GM23338 (cell line): ENCODE measurements at regions not wholly inside any gene's neighbourhood (a gene's known extent, or its start where the extent isn't known, plus 50 kb on each side); places are given as distances from the start of the nearest gene placed in this dataset.

Experiments used
- EZH2 ChIP-seq: fragments of 200-600 bp; sonication (generic); IDR thresholded peaks from one replicate; pipeline ENCODE4 v1.8.0; 2017; ENCODE audit warnings: antibody characterized with exemption, mild to moderate bottlenecking, low read depth; ENCODE audit not compliant: unreplicated experiment
- EZH2phosphoT487 ChIP-seq: fragments of 200-600 bp; sonication (generic); IDR thresholded peaks from one replicate; pipeline ENCODE4 v1.8.1; 2018; ENCODE audit warnings: antibody characterized with exemption; ENCODE audit not compliant: unreplicated experiment
- NANOG ChIP-seq: IDR thresholded peaks from 2 replicates; pipeline ENCODE4 v1.6.1; 2016; ENCODE audit warnings: antibody characterized with exemption, borderline replicate concordance
- REST ChIP-seq: IDR thresholded peaks from one replicate; pipeline ENCODE4 v1.6.1; 2018; ENCODE audit warnings: antibody characterized with exemption; ENCODE audit not compliant: unreplicated experiment
- TF ChIP-seq, protein P1 (sequence below): fragments of 250-450 bp; sonication (Bioruptor Pico); IDR thresholded peaks from 2 replicates; pipeline ENCODE4 v1.5.0; 2020; ENCODE audit warnings: mild to moderate bottlenecking, moderate library complexity
- TF ChIP-seq, protein P2 (sequence below): IDR thresholded peaks from 2 replicates; pipeline ENCODE4 v1.6.1; 2016; ENCODE audit warnings: antibody characterized with exemption

DNA sequence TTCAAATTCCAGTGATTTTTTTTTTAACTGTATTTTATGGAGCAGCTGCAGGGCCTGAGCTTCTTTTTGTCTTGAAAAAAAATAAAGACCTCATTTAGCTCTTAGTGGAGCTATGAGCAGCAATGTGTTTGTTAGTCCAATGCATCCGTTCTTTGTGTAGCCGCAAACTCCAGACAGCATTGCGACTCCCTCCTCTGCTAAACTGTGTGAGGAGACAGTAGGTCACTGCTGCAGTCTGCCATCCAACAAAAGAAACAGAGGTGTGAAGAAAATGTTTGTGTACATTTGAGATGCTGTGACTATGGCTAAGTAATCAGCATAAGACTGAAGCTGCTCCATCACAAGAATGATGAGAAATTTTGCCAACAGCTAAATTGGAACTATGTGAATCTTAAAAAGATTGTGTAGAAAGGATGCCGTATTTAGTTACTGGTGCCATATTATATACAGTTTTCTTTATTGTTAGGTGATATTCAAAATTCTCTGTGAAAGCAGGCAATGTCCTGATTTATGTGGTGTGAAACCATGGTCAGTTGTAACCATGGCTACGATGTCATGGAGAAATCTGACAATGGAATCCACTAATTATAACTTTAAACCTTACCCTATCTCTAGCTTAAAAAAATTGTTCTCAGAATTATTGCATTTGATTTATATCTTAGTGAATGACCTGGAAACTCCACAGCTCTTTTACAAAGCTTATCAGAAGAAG, 428.8 kb upstream of the EPHA7 start (continued):
- TF ChIP-seq REST: no peak
- TF ChIP-seq NANOG: no peak
- TF ChIP-seq, protein P1, sequence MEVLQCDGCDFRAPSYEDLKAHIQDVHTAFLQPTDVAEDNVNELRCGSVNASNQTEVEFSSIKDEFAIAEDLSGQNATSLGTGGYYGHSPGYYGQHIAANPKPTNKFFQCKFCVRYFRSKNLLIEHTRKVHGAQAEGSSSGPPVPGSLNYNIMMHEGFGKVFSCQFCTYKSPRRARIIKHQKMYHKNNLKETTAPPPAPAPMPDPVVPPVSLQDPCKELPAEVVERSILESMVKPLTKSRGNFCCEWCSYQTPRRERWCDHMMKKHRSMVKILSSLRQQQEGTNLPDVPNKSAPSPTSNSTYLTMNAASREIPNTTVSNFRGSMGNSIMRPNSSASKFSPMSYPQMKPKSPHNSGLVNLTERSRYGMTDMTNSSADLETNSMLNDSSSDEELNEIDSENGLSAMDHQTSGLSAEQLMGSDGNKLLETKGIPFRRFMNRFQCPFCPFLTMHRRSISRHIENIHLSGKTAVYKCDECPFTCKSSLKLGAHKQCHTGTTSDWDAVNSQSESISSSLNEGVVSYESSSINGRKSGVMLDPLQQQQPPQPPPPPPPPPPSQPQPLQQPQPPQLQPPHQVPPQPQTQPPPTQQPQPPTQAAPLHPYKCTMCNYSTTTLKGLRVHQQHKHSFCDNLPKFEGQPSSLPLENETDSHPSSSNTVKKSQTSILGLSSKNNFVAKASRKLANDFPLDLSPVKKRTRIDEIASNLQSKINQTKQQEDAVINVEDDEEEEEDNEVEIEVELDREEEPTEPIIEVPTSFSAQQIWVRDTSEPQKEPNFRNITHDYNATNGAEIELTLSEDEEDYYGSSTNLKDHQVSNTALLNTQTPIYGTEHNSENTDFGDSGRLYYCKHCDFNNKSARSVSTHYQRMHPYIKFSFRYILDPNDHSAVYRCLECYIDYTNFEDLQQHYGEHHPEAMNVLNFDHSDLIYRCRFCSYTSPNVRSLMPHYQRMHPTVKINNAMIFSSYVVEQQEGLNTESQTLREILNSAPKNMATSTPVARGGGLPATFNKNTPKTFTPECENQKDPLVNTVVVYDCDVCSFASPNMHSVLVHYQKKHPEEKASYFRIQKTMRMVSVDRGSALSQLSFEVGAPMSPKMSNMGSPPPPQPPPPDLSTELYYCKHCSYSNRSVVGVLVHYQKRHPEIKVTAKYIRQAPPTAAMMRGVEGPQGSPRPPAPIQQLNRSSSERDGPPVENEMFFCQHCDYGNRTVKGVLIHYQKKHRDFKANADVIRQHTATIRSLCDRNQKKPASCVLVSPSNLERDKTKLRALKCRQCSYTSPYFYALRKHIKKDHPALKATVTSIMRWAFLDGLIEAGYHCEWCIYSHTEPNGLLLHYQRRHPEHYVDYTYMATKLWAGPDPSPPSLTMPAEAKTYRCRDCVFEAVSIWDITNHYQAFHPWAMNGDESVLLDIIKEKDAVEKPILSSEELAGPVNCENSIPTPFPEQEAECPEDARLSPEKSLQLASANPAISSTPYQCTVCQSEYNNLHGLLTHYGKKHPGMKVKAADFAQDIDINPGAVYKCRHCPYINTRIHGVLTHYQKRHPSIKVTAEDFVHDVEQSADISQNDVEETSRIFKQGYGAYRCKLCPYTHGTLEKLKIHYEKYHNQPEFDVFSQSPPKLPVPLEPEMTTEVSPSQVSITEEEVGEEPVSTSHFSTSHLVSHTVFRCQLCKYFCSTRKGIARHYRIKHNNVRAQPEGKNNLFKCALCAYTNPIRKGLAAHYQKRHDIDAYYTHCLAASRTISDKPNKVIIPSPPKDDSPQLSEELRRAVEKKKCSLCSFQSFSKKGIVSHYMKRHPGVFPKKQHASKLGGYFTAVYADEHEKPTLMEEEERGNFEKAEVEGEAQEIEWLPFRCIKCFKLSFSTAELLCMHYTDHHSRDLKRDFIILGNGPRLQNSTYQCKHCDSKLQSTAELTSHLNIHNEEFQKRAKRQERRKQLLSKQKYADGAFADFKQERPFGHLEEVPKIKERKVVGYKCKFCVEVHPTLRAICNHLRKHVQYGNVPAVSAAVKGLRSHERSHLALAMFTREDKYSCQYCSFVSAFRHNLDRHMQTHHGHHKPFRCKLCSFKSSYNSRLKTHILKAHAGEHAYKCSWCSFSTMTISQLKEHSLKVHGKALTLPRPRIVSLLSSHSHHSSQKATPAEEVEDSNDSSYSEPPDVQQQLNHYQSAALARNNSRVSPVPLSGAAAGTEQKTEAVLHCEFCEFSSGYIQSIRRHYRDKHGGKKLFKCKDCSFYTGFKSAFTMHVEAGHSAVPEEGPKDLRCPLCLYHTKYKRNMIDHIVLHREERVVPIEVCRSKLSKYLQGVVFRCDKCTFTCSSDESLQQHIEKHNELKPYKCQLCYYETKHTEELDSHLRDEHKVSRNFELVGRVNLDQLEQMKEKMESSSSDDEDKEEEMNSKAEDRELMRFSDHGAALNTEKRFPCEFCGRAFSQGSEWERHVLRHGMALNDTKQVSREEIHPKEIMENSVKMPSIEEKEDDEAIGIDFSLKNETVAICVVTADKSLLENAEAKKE (CRISPR knock-in tag): no peak
- TF ChIP-seq, protein P2, sequence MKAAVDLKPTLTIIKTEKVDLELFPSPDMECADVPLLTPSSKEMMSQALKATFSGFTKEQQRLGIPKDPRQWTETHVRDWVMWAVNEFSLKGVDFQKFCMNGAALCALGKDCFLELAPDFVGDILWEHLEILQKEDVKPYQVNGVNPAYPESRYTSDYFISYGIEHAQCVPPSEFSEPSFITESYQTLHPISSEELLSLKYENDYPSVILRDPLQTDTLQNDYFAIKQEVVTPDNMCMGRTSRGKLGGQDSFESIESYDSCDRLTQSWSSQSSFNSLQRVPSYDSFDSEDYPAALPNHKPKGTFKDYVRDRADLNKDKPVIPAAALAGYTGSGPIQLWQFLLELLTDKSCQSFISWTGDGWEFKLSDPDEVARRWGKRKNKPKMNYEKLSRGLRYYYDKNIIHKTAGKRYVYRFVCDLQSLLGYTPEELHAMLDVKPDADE: no peak
- no peak for TF ChIP-seq EZH2phosphoT487
- TF ChIP-seq EZH2: no peak
